Suprapubic skin (tissue), 3 donors: ENCODE measurements at regions not wholly inside any gene's neighbourhood (a gene's known extent, or its start where the extent isn't known, plus 50 kb on each side); places are given as distances from the start of the nearest gene placed in this dataset.

ENCODE experiments used
- CTCF ChIP-seq, 2 donors: fragments of 200-600 bp in 1 of 2; fragments of 450-650 bp in 1 of 2; sonication (generic) in 1 of 2; IDR thresholded peaks; one replicate each; pipeline ENCODE4 v1.5.1; 2016 to 2019; ENCODE audit warnings: antibody characterized with exemption in 2 of 2, mild to moderate bottlenecking in 1 of 2, moderate library complexity in 1 of 2
- POLR2A ChIP-seq, 2 donors: fragments of 450-650 bp; IDR thresholded peaks; one replicate each; pipeline ENCODE4 v1.6.1; 2017; ENCODE audit warnings: antibody characterized with exemption in 2 of 2, mild to moderate bottlenecking in 2 of 2, moderate library complexity in 2 of 2

- TF ChIP-seq CTCF (IDR thresholded peaks at IDR 0.05) (no peak), POLR2A (IDR thresholded peaks at IDR 0.05) (no peak)
Observed at GRCh38 chr13:38618336-38618735, 68.5 kb upstream of the FREM2 start.
